Cardiac septum (tissue), 1 donor: ENCODE measurements at regions not wholly inside any gene's neighbourhood (a gene's known extent, or its start where the extent isn't known, plus 50 kb on each side); places are given as distances from the start of the nearest gene placed in this dataset.

Source experiments
- DNase-seq: peaks from one replicate; pipeline ENCODE4 v3.0.0-alpha.2; 2020; ENCODE audit warnings: low spot score
- intact Hi-C: fragments of 100-400 bp; cut with DNase I; formaldehyde crosslinking; loops from one replicate; pipeline ENCODE4 v1.14.0; 2022
- donor health status: DM: no; HTN: no; CAD: no.

- no peak for DNase-seq
- intact Hi-C loops = no loop called here
Observed at GRCh38 chr18:24942144-24942543, 409.8 kb downstream of the ZNF521 start.

GRCh38 chr18:24947521-24948305, 404.3 kb downstream of the ZNF521 start:
- intact Hi-C loops = no loop called here
- no peak for DNase-seq

- intact Hi-C loops = no loop called here
- no peak for DNase-seq
Observed at GRCh38 chr18:24949908-24950307, 402.1 kb downstream of the ZNF521 start.

GRCh38 chr18:24954341-24954740, 397.6 kb downstream of the ZNF521 start:
- intact Hi-C loops = no loop called here
- DNase-seq = no peak

- no peak for DNase-seq
- intact Hi-C loops = no loop called here
Observed at GRCh38 chr18:24958001-24958400, 394.0 kb downstream of the ZNF521 start.

GRCh38 chr18:24959051-24959476, 392.9 kb downstream of the ZNF521 start:
- intact Hi-C loops = no loop called here
- DNase-seq = no peak

GRCh38 chr18:24964216-24964615, 387.8 kb downstream of the ZNF521 start:
- DNase-seq = no peak
- intact Hi-C loops = no loop called here

- intact Hi-C loops = no loop called here
- DNase-seq = no peak
Observed at GRCh38 chr18:24968238-24968775, 383.7 kb downstream of the ZNF521 start.

- DNase-seq = no peak
Observed at GRCh38 chr18:24972577-24972976, 379.4 kb downstream of the ZNF521 start.

GRCh38 chr18:24974431-24974830, 377.5 kb downstream of the ZNF521 start:
- no peak for DNase-seq
- intact Hi-C loops = no loop called here

More at GRCh38 chr18:24972577-24972976, 379.4 kb downstream of the ZNF521 start:
- intact Hi-C loops = no loop called here

- DNase-seq = no peak
- intact Hi-C loops = no loop called here
Observed at GRCh38 chr18:24975496-24976372, 376.2 kb downstream of the ZNF521 start.

GRCh38 chr18:24976502-24976901, 375.5 kb downstream of the ZNF521 start:
- no peak for DNase-seq
- intact Hi-C loops = no loop called here

- intact Hi-C loops = no loop called here
- no peak for DNase-seq
Observed at GRCh38 chr18:24979235-24979634, 372.7 kb downstream of the ZNF521 start.

- DNase-seq = no peak
- intact Hi-C loops = loop anchor here (10.0 kb wide), 1 partner anchor 152 kb away; no protein-coding TSS in a partner anchor
Observed at GRCh38 chr18:24982831-24983230, 369.1 kb downstream of the ZNF521 start.

- intact Hi-C loops = loop anchor here (10.0 kb wide), 1 partner anchor 151 kb away; no protein-coding TSS in a partner anchor
- DNase-seq = no peak
Observed at GRCh38 chr18:24983566-24984139, 368.3 kb downstream of the ZNF521 start.

GRCh38 chr18:24985586-24985985, 366.4 kb downstream of the ZNF521 start:
- intact Hi-C loops = loop anchor here (10.0 kb wide), 1 partner anchor 149 kb away; no protein-coding TSS in a partner anchor
- DNase-seq = no peak

GRCh38 chr18:24986666-24987302, 365.2 kb downstream of the ZNF521 start:
- DNase-seq = no peak

GRCh38 chr18:24987303-24988252, 364.4 kb downstream of the ZNF521 start:
- intact Hi-C loops = loop anchor here (10.0 kb wide), 1 partner anchor 147 kb away; no protein-coding TSS in a partner anchor
- no peak for DNase-seq

More at GRCh38 chr18:24986666-24987302, 365.2 kb downstream of the ZNF521 start:
- intact Hi-C loops = loop anchor here (10.0 kb wide), 1 partner anchor 148 kb away; no protein-coding TSS in a partner anchor
